KOPT-K1 (cell line): ENCODE measurements at regions not wholly inside any gene's neighbourhood (a gene's known extent, or its start where the extent isn't known, plus 50 kb on each side); places are given as distances from the start of the nearest gene placed in this dataset.

ENCODE experiments used
- H3K27ac ChIP-seq: fragments of 200-600 bp; sonication (generic); 2 replicates; pipeline ENCODE4 v1.5.1; 2016; ENCODE audit warnings: antibody characterized with exemption, mild to moderate bottlenecking, low read depth, low read length; ENCODE audit not compliant: poor library complexity, severe bottlenecking
- H3K36me3 ChIP-seq: fragments of 200-600 bp; sonication (generic); 2 replicates; pipeline ENCODE4 v1.5.1; 2017; ENCODE audit warnings: antibody characterized with exemption, mild to moderate bottlenecking, low read length, moderate library complexity; ENCODE audit not compliant: insufficient read depth
- H3K9me3 ChIP-seq: fragments of 200-600 bp; sonication (generic); 2 replicates; pipeline ENCODE4 v1.5.1; 2017; ENCODE audit warnings: antibody characterized with exemption, low read length, mild to moderate bottlenecking; ENCODE audit not compliant: insufficient read depth, poor library complexity, severe bottlenecking

DNA sequence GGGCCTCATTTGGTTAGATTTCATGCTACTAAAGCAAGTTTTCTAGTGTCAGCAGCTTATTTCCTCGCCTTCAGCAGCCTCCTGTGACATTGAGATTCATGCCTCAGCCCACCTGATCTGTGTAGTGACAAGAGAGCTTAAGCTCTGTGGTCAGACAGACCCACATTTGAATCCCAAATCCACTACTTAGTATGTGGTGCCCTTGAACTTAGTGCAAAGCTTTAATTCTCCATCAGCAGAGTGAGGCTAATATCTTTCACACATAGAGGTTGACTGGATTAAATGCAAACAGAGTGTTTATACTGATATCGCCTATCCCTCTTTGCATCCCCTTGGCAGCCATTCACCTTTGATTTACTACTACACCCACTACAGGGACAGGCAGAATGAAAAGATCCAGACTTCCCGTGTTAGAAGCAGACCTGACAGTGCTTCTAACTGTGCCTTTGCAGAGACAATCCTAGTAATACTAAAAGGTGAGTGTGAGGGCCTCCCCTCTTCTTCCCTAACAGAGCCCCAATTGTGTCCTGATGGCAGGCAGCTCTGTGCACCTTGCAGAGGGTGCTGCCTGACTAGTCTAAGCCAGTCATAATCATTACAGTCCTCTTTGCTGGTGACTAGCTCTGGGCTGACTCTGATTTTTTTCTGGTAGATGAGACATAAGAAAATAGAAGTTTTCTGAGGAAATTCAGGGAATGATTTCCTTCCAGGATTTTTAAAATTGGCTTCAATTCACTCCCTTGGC lies 264.0 kb downstream of the CTH start:
- Histone ChIP-seq H3K36me3 (no peaks in the 10 kb centered on the region), H3K9me3 (no peaks in the 10 kb centered on the region), H3K27ac (no peak overlapping the region)

GRCh38 chr1:70675737-70676156 lies 264.7 kb downstream of the CTH start:
- H3K9me3 ChIP-seq = no peaks in the 10 kb centered on the region
- no peak overlapping the region for H3K27ac ChIP-seq
- H3K36me3 ChIP-seq = no peaks in the 10 kb centered on the region

DNA sequence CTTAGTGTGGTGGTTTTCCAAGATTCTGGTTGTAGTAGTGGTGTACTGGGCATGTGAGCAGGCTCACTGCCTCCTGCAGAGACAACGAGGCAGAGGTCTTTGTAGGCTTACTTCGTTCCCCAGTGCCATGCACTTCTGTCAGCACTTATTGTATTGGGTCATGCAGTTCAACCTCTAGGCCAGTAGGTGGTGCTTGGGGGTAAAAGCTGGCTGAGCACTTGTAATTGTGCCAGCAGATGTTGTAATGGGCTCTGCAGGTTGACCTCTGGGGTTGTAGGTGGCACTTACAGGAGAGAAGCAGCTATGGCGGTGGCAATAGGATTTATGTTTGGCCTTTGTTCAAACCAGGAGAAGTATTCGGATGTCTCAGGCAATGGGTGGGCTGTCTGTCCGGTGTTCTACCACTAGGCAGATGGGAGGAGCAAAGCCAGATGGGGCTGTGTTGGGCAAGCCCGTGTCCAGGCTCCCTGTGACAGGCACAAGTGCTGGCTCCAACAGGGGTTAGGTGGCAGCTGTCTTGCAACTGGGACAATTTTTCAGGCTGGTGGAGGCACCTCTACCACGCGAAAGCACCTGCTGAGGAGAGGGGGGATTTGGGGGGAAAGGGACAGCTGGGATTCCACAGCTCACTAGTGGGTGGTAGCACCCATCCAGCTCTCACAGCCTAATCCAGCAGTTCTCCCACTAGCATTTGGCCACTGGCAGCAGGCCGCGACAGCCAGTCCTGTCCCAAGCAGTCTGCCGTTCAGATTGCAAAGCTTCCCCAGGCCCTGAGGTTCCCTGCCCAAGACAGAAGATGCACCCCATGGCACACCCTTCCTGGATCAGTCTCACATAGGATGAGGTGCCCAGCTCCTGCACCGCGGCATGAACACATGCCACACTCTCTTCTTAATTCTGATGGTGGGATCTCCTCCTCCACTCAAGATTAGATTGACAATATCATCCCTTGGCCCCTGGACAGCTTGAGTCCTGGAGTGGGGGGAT lies 274.5 kb downstream of the CTH start:
- no peak overlapping the region for H3K27ac ChIP-seq
- no peaks in the 10 kb centered on the region for H3K9me3 ChIP-seq
- no peaks in the 10 kb centered on the region for H3K36me3 ChIP-seq

GRCh38 chr1:70688580-70688979 lies 277.5 kb downstream of the CTH start:
- no peak overlapping the region for H3K27ac ChIP-seq
- H3K36me3 ChIP-seq = no peaks in the 10 kb centered on the region
- no peaks in the 10 kb centered on the region for H3K9me3 ChIP-seq

GRCh38 chr1:70706381-70707037 lies 295.4 kb downstream of the CTH start:
- no peaks in the 10 kb centered on the region for H3K36me3 ChIP-seq
- H3K9me3 ChIP-seq = peaks cover 4% of the 10 kb centered on the region
- no peak overlapping the region for H3K27ac ChIP-seq

GRCh38 chr1:70707214-70707613 lies 296.1 kb downstream of the CTH start:
- Histone ChIP-seq H3K36me3 (no peaks in the 10 kb centered on the region), H3K27ac (no peak overlapping the region), H3K9me3 (peaks cover 4% of the 10 kb centered on the region)

- Histone ChIP-seq H3K27ac (no peak overlapping the region), H3K36me3 (no peaks in the 10 kb centered on the region), H3K9me3 (peaks cover 4% of the 10 kb centered on the region)
Observed at GRCh38 chr1:70714149-70714548, 303.1 kb downstream of the CTH start.

GRCh38 chr1:70717211-70717610 lies 306.1 kb downstream of the CTH start:
- H3K36me3 ChIP-seq = no peaks in the 10 kb centered on the region
- no peaks in the 10 kb centered on the region for H3K9me3 ChIP-seq
- no peak overlapping the region for H3K27ac ChIP-seq

DNA sequence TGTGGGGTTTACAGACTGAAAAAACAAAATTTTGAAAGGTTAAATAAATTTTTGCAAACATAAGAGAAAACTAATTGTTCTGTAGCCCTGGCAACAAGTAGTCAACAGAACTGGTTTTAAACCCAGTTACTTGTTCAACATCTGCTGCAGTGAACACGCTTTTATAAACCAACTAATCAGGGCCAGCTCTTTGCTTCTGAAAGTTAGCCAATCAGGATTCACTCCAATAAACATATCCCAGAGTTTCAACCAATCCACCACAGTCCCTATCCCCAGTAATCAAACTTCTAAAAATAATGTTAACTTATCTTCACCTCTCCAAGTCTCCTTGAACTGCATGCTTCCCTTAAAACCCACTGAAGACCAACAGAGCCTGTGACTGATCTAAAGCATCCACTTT lies 306.6 kb downstream of the CTH start:
- Histone ChIP-seq H3K36me3 (no peaks in the 10 kb centered on the region), H3K27ac (no peak overlapping the region), H3K9me3 (no peaks in the 10 kb centered on the region)

- Histone ChIP-seq H3K36me3 (no peaks in the 10 kb centered on the region), H3K27ac (no peak overlapping the region), H3K9me3 (no peaks in the 10 kb centered on the region)
Observed at GRCh38 chr1:70718086-70718630, 307.1 kb downstream of the CTH start.

GRCh38 chr1:70719154-70719553 lies 308.1 kb downstream of the CTH start:
- H3K36me3 ChIP-seq = no peaks in the 10 kb centered on the region
- no peaks in the 10 kb centered on the region for H3K9me3 ChIP-seq
- no peak overlapping the region for H3K27ac ChIP-seq

- Histone ChIP-seq H3K27ac (no peak overlapping the region), H3K9me3 (peaks cover 2% of the 10 kb centered on the region), H3K36me3 (no peaks in the 10 kb centered on the region)
Observed at GRCh38 chr1:70720109-70720508, 309.0 kb downstream of the CTH start.

DNA sequence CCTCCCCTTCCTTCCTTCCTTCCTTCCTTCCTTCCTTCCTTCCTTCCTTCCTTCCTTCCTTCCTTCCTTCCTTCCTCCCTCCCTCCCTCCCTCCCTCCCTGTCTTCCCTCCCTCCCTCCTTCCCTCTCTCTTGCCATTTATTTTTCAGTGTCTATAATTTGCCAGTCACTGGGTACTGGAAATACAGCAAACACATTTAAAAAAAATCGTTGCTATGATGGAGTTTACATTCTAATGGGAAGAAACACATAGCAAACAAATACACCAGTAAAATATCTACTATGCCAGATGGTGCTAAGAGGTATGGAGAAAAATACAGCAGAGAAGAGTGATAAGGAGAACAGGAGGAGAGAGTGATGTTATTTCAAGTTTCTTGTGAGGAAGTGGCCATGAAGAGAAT lies 309.5 kb downstream of the CTH start:
- H3K27ac ChIP-seq = no peak overlapping the region
- no peaks in the 10 kb centered on the region for H3K36me3 ChIP-seq
- H3K9me3 ChIP-seq = peaks cover 6% of the 10 kb centered on the region

DNA sequence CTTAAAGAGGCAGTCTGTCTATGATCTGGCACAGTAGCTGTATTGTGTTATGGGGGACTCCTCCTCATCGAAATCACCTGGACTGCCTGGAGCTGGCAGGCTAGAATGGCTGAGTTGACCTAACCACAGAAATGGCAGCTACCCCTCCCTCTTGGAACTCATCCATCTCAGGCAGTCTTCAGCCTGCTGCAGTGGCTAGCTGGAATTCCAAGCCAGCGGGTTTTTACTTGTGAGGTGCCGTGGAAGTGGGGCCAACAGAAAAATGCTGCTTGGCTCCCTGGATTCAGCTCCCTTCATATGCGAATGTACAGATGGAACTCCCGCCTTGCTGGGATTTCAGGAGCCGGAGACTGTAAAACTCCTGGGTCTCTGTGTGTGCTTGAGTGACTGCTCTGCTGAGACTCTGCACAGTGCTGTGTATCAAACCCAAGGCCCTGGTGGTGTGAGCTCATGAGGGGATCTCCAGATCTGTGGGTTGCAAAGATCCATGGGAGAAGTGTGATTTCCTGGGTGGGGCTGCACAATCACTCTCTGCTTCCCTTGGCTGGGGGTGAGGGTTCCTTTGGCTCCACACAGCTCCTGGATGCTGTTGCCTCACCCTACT lies 316.9 kb downstream of the CTH start:
- Histone ChIP-seq H3K9me3 (peaks cover 21% of the 10 kb centered on the region), H3K27ac (no peak overlapping the region), H3K36me3 (no peaks in the 10 kb centered on the region)
